ENCODE measurements at regions not wholly inside any gene's neighbourhood (a gene's known extent, or its start where the extent isn't known, plus 50 kb on each side); places are given as distances from the start of the nearest gene placed in this dataset.

DNA sequence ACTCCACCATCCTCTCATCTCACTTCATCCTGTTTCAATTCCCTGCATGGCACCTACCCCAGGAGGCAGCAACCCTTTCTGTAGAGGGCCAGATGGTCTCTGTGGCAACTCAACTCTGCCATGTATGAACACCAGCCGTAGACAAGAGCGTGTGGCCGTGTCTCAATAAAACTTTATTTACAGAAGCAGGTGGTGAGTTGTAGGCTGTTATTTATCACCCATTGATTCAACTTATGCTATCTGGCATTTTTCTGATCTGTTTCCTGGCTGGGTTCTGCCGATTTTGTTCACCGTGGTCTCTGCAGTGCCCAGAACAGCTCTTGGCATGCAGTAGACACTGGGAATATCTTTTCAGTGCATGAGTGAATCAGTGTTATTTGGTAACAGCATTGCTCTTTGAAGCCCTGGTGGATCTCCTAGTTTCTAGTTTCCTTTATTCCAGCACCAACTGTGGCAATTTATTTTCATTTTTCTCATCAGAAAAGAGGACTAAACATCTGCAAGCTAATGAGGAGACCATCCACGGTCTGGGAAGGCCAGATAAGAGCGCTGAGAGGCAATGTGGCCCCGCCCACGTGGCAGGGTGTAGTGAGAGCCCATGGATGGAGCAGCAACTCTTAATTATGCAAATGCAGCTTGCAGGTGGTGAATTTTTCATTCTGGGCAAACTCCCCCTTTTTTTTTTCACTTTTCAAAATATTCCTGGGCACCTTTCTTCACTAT lies 77.9 kb downstream of the CTSL start:
- no peaks in the 10 kb centered on the region for H3K27me3 ChIP-seq (ENCODE audit: control insufficient read depth, insufficient read depth, low read length)
- H3K36me3 ChIP-seq (replicated peaks; ENCODE audit: control insufficient read depth, insufficient read depth, low read length) = no peaks in the 10 kb centered on the region
- no peak for DNase-seq
- H3K4me3 ChIP-seq (ENCODE audit: insufficient read depth, low read depth, low read length) = no peak overlapping the region

DNA sequence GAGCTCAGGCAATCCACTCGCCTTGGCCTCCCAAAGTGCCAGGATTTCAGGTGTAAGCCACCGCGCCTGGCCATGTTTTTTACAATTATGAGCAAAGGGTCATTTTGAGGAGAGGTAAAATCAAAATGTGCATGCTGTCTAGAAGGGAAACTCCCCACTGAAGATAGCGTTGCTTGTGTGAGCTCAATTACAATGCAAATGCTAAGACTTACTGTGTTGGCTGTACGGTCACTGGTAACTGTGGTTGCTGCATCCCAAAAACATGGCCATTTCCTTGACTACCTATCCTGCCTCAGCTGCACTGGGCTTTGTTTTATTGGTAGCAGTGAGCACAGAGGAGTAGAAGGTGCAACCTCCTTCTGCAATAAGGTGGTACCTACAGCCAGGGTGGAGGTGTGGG lies 77.4 kb upstream of the SPATA31E1 start:
- no peak for DNase-seq
- H3K27me3 ChIP-seq (ENCODE audit: control insufficient read depth, insufficient read depth, low read length) = no peaks in the 10 kb centered on the region
- H3K36me3 ChIP-seq (replicated peaks; ENCODE audit: control insufficient read depth, insufficient read depth, low read length) = no peaks in the 10 kb centered on the region
- no peak overlapping the region for H3K4me3 ChIP-seq (ENCODE audit: insufficient read depth, low read depth, low read length)

DNA sequence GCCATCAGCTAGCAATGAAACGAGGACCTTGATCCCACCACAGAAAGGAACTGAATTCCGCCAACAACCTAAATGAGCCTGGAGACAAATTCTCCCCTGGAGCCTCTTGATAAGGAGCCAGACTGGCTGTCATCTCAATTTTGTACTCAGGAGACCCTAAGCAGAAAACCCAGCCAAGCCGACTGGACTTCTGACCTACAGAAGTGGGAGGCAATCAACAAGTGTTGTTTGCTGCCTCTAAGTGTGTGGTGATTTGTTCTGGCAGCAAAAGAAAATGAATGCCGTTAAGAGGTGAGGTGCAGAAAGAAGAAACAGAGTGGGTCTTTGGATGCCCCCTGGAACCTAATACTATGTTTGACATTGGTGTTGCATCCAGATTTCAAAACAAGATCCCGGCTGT lies 72.7 kb upstream of the SPATA31E1 start:
- H3K4me3 ChIP-seq (ENCODE audit: insufficient read depth, low read depth, low read length) = no peak overlapping the region
- H3K27me3 ChIP-seq (ENCODE audit: control insufficient read depth, insufficient read depth, low read length) = no peaks in the 10 kb centered on the region
- H3K36me3 ChIP-seq (replicated peaks; ENCODE audit: control insufficient read depth, insufficient read depth, low read length) = no peaks in the 10 kb centered on the region
- DNase-seq = no peak

DNA sequence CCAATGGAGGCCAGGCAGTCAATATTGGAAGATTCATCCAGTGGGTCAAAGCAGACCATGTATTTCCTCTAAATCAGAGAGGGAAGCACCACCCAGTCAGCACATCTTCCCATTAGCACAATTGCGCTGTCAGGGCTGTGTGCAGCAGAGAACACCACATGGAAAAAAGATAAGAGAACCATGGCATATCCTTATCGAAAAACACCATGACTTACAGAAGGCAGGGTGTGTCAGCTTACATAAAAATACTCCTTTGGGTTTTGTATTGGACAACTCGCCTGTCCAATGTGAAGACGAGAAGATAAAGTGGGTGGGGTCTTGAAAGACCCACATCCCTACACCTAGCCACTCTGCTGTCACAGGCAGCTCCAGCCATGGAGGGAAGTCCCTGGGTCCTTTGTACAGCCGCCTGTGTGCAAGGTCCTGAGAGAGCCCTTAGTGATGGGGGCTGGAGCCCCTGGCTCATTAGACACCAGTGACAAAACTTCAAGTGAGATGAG lies 71.9 kb upstream of the SPATA31E1 start:
- Histone ChIP-seq H3K4me3 (ENCODE audit: insufficient read depth, low read depth, low read length) (no peak overlapping the region), H3K27me3 (ENCODE audit: control insufficient read depth, insufficient read depth, low read length) (no peaks in the 10 kb centered on the region), H3K36me3 (replicated peaks; ENCODE audit: control insufficient read depth, insufficient read depth, low read length) (no peaks in the 10 kb centered on the region)
- no peak for DNase-seq

DNA sequence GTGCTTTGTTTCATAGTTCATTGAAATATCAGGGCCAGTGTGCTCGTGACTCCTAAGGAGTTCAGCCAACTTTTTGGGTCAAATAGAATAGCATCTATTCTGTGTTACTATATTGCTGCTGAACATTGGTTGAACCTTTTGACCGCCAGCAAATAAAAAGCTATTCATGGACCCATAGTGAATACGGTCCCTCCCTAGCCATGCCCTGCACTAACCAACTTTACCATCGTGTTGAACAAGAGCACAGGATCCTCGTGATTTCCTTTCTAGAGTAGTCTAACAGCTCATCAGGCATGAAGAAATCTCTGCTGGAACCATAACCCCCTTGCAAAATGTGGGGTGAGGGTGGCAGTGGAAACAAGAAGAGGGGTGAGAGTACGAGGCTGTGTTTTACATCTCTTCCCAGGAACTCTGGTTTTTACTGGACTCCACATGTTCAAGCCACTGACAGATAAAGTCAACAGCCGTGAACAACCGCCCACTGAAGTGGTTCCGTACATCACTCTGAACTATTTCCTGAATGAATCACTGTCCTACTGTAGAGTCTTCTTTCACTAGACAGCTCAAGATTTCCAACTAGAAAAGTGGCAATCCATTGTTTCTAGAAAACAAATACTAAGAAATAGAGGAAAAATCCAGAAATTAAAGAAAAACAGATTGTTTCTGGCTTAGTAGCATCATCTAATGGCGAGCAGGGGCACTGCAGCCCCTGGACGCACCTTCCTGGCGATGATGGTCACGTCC lies 70.1 kb upstream of the SPATA31E1 start:
- no peaks in the 10 kb centered on the region for H3K27me3 ChIP-seq (ENCODE audit: control insufficient read depth, insufficient read depth, low read length)
- DNase-seq = peak; percentile 65
- H3K4me3 ChIP-seq (ENCODE audit: insufficient read depth, low read depth, low read length) = no peak overlapping the region
- no peaks in the 10 kb centered on the region for H3K36me3 ChIP-seq (replicated peaks; ENCODE audit: control insufficient read depth, insufficient read depth, low read length)

DNA sequence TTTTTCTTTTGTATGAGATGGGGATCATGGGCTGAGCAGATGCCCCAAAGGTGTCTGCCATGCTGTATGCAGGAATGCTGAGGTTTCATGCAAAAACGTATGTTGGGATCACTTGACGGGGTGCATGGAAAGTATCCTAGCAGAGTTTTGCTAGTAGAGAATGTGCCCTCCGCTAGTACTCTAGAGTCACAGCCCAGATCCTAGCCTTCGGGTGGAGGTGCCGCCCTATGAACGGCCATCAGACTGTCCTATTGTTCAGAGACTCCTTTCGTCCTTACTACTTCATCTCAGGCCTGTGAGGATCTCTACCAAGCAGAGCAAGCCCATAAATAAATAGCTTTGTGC lies 69.6 kb upstream of the SPATA31E1 start:
- Histone ChIP-seq H3K36me3 (replicated peaks; ENCODE audit: control insufficient read depth, insufficient read depth, low read length) (no peaks in the 10 kb centered on the region), H3K27me3 (ENCODE audit: control insufficient read depth, insufficient read depth, low read length) (no peaks in the 10 kb centered on the region), H3K4me3 (ENCODE audit: insufficient read depth, low read depth, low read length) (no peak overlapping the region)
- no peak for DNase-seq

DNA sequence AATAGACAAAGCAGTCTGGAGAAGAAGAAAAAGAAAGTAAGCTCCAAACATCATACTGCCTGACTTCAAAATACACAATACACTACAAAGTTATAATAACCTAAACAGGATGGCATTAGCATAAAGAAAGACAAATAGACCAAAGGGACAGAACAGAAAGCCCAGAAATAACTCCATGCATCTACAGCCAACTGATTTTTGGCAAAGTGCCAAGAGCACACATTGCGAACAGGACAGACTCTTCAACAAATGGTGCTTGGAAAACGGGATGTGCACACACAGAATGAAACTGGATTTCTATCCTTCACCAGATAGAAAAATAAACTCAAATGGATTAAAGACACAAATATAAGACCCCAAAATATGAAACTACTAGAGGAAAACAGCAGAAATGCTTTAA lies 66.6 kb upstream of the SPATA31E1 start:
- no peaks in the 10 kb centered on the region for H3K36me3 ChIP-seq (replicated peaks; ENCODE audit: control insufficient read depth, insufficient read depth, low read length)
- no peak for DNase-seq
- H3K4me3 ChIP-seq (ENCODE audit: insufficient read depth, low read depth, low read length) = no peak overlapping the region
- H3K27me3 ChIP-seq (ENCODE audit: control insufficient read depth, insufficient read depth, low read length) = no peaks in the 10 kb centered on the region

DNA sequence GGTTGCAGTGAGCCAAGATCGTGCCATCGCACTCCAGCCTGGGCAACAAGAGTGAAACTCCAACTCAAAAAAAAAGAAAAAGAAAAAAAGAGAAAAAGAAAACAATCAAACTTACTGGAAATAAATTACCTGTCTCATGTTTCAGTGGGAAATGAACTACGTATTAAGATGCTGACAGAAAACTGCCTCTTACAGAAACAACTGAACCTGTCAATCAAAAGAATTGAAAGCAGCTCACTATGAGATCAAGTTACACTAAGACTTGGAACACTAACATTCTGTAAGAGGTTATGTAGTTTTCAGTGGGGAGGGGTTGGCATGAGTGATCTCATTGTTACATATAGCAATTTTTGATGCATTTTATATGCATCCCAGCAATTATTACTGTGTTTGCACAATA lies 64.4 kb upstream of the SPATA31E1 start:
- no peak for DNase-seq
- Histone ChIP-seq H3K36me3 (replicated peaks; ENCODE audit: control insufficient read depth, insufficient read depth, low read length) (no peaks in the 10 kb centered on the region), H3K27me3 (ENCODE audit: control insufficient read depth, insufficient read depth, low read length) (no peaks in the 10 kb centered on the region), H3K4me3 (ENCODE audit: insufficient read depth, low read depth, low read length) (no peak overlapping the region)

DNA sequence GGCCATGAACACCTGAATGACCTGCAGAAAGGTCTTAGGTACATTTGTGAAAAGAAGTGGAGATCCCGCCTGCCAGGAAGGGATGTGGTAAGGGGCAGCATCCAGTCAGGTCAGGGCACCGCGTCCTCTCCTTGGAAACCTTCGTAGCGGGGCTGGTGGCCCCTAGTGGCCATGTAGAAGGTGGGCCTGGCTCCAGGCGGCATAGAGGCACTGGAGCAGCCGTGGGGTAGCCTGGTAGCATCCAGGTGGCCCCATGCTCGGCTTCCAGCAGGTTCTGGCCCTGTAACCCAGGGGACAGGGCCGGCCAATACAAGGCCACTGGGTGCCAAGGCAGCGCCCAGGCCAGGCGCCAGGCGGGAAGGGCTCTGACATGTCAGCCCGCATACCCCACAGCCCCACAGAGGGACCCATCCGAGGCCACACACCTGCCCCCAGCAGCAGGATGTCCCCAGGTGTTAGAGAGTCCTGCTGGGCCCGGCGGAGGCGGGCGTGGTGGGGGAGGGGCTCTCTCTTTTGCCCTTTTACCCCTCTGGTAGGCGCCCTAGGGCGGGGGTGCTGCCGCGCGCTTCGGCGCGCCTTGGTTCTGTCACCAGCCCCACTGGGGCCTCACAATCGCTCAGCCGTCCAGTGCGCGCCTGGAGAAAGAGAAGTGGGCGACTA lies 58.3 kb upstream of the SPATA31E1 start:
- DNase-seq = peak; percentile 81
- no peak overlapping the region for H3K4me3 ChIP-seq (ENCODE audit: insufficient read depth, low read depth, low read length)
- no peaks in the 10 kb centered on the region for H3K36me3 ChIP-seq (replicated peaks; ENCODE audit: control insufficient read depth, insufficient read depth, low read length)
- H3K27me3 ChIP-seq (ENCODE audit: control insufficient read depth, insufficient read depth, low read length) = no peaks in the 10 kb centered on the region

DNA sequence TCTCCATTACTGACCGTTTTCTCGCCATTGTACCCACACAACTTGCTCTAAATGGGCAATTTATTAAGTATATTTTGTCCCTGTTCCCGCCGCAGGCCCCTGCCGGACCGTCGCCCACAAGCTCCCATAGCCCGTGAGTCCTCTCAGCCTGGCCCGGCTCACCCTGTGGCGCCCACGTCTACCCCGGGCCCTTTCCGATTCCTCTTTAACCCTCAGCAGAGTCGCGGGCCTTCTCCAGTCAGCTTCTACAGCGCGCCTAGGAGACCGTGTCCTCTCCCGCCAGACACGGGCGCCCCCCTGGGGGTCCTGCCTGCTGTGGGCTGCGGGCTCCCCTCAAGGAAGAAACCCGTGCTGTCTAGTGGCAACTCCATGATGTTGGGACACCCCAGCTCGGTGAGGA lies 57.8 kb upstream of the SPATA31E1 start:
- no peak for DNase-seq
- H3K36me3 ChIP-seq (replicated peaks; ENCODE audit: control insufficient read depth, insufficient read depth, low read length) = no peaks in the 10 kb centered on the region
- H3K27me3 ChIP-seq (ENCODE audit: control insufficient read depth, insufficient read depth, low read length) = no peaks in the 10 kb centered on the region
- H3K4me3 ChIP-seq (ENCODE audit: insufficient read depth, low read depth, low read length) = no peak overlapping the region

DNA sequence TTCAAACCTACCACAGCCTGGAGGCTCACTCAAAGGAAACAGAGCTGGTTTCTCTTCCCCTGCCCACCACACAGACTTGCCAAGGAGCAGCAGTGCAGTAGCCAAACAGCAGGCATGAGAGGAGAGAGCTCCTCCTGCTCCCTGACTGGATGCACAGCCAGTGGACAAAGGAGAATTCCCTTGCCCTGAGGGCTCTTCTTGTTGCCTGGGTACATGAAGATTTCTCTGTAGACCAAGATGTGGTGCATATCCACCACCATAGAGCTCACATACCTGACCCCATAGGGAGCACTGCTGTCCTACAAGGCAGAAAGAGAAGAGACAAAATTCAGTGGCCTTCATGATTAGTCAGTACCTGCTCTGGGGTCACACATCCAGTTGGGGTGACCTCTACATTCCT lies 56.3 kb upstream of the SPATA31E1 start:
- Histone ChIP-seq H3K36me3 (replicated peaks; ENCODE audit: control insufficient read depth, insufficient read depth, low read length) (no peaks in the 10 kb centered on the region), H3K4me3 (ENCODE audit: insufficient read depth, low read depth, low read length) (no peak overlapping the region), H3K27me3 (ENCODE audit: control insufficient read depth, insufficient read depth, low read length) (no peaks in the 10 kb centered on the region)
- DNase-seq = no peak

DNA sequence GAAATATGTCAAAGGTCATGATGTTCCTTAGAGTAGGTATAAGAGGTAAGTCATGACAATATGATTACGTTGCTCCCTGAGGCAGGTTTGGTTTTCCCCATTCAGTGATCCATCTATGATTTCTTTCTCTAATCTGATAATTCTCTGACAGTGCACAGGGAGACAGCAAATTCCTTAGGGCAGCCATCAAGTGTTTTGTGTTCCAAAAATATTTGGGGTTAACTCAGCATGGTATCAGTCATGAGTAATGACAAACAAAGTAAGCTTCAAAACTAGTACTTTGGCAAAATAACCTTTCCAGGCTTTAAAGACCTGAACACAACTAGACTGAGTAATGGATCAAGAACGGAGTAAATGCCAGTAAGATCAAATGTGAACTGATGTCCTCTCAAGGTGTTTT lies 55.3 kb upstream of the SPATA31E1 start:
- H3K36me3 ChIP-seq (replicated peaks; ENCODE audit: control insufficient read depth, insufficient read depth, low read length) = no peaks in the 10 kb centered on the region
- DNase-seq = no peak
- no peak overlapping the region for H3K4me3 ChIP-seq (ENCODE audit: insufficient read depth, low read depth, low read length)

DNA sequence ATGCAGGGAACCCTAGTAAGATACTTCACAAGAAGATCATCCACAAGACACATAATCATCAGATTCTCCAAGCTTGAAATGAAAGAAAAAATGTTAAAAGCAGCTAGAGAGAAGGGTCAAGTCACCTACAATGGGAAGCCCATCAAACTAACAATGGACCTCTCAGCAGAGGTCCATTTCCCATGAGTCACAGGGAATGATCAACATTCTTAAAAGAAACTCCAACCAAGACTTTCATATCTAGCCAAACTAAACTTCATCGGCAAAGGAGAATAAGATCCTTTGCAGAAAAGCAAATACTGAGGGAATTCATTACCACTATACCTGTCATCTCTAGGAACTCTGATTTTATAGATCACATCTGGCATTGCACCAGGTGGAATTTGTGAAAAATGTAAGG lies 52.9 kb upstream of the SPATA31E1 start:
- no peak for DNase-seq
- no peak overlapping the region for H3K4me3 ChIP-seq (ENCODE audit: insufficient read depth, low read depth, low read length)
- H3K36me3 ChIP-seq (replicated peaks; ENCODE audit: control insufficient read depth, insufficient read depth, low read length) = no peaks in the 10 kb centered on the region
- H3K27me3 ChIP-seq (ENCODE audit: control insufficient read depth, insufficient read depth, low read length) = no peaks in the 10 kb centered on the region

More for the DNA sequence above, 55.3 kb upstream of the SPATA31E1 start:
- no peaks in the 10 kb centered on the region for H3K27me3 ChIP-seq (ENCODE audit: control insufficient read depth, insufficient read depth, low read length)

DNA sequence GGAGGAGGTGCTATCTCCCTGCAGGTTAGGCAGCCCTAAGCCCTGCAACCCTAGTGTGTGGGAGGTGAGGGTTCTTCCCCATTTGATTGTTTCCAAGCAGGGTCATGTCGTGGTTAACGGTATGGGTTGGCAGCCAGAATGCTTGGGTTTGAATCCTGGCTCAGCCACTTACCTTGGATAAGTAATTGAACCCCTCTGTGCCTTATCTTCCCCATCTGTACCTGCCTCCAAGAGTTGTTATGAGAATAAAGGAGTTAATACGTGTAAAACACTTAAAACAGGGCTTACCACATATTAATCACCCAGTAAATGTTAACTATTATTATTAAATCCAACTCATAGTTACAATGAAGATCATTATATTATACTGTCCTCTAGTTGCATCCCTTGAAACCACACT lies 52.2 kb upstream of the SPATA31E1 start:
- Histone ChIP-seq H3K36me3 (replicated peaks; ENCODE audit: control insufficient read depth, insufficient read depth, low read length) (no peaks in the 10 kb centered on the region), H3K4me3 (ENCODE audit: insufficient read depth, low read depth, low read length) (no peak overlapping the region), H3K27me3 (ENCODE audit: control insufficient read depth, insufficient read depth, low read length) (no peaks in the 10 kb centered on the region)
- peak; percentile 44 for DNase-seq

DNA sequence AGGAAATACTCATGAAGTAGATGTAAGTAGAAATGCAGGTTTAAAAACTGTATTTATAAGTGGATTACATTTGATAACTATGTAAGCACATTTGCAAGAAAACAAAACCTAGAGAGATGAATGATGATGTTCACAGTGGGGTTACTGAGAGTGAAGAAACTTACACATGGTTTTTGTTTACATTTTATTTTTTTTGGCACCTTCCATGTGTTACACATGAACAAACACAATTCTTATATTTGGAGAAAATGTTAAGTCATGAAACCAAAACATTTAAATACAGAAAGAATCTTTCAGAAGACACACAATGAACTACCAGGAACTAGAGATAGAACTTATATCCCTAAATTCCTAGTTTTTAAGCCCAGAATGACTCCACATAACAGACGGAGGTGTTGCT lies 51.5 kb upstream of the SPATA31E1 start:
- no peaks in the 10 kb centered on the region for H3K27me3 ChIP-seq (ENCODE audit: control insufficient read depth, insufficient read depth, low read length)
- DNase-seq = no peak
- H3K36me3 ChIP-seq (replicated peaks; ENCODE audit: control insufficient read depth, insufficient read depth, low read length) = no peaks in the 10 kb centered on the region
- no peak overlapping the region for H3K4me3 ChIP-seq (ENCODE audit: insufficient read depth, low read depth, low read length)
